ENCODE measurements at regions not wholly inside any gene's neighbourhood (a gene's known extent, or its start where the extent isn't known, plus 50 kb on each side); places are given as distances from the start of the nearest gene placed in this dataset.

- DNase-seq (ENCODE audit: low spot score) = no peak
These were observed 203.4 kb upstream of the TNP1 start for GRCh38 chr2:217063238-217063755.

GRCh38 chr2:217062768-217063167 is 202.9 kb upstream of the TNP1 start:
- DNase-seq (ENCODE audit: low spot score) = no peak

- DNase-seq (ENCODE audit: low spot score) = no peak
These were observed 202.1 kb upstream of the TNP1 start for GRCh38 chr2:217061916-217062505.

- no peak for DNase-seq (ENCODE audit: low spot score)
These were observed 201.2 kb upstream of the TNP1 start for GRCh38 chr2:217060951-217061547.

- DNase-seq (ENCODE audit: low spot score) = no peak
These were observed 200.7 kb upstream of the TNP1 start for GRCh38 chr2:217060516-217060915.

- DNase-seq (ENCODE audit: low spot score) = no peak
These were observed 199.2 kb upstream of the TNP1 start for GRCh38 chr2:217058791-217059755.

GRCh38 chr2:217057773-217058172 is 197.9 kb upstream of the TNP1 start:
- DNase-seq (ENCODE audit: low spot score) = no peak

GRCh38 chr2:217055624-217056023 is 195.8 kb upstream of the TNP1 start:
- DNase-seq (ENCODE audit: low spot score) = no peak

GRCh38 chr2:217054791-217055190 is 194.9 kb upstream of the TNP1 start:
- DNase-seq (ENCODE audit: low spot score) = no peak

GRCh38 chr2:217052856-217053577 is 193.2 kb upstream of the TNP1 start:
- no peak for DNase-seq (ENCODE audit: low spot score)

- DNase-seq (ENCODE audit: low spot score) = no peak
These were observed 191.6 kb upstream of the TNP1 start for GRCh38 chr2:217051416-217051815.

GRCh38 chr2:217049956-217050355 is 190.1 kb upstream of the TNP1 start:
- no peak for DNase-seq (ENCODE audit: low spot score)

- no peak for DNase-seq (ENCODE audit: low spot score)
These were observed 189.6 kb upstream of the TNP1 start for GRCh38 chr2:217049422-217049821.

GRCh38 chr2:217048730-217049129 is 188.9 kb upstream of the TNP1 start:
- no peak for DNase-seq (ENCODE audit: low spot score)

GRCh38 chr2:217047631-217048030 is 187.8 kb upstream of the TNP1 start:
- DNase-seq (ENCODE audit: low spot score) = no peak

- no peak for DNase-seq (ENCODE audit: low spot score)
These were observed 187.3 kb upstream of the TNP1 start for GRCh38 chr2:217047209-217047608.

GRCh38 chr2:217045700-217046475 is 186.0 kb upstream of the TNP1 start:
- DNase-seq (ENCODE audit: low spot score) = no peak

- no peak for DNase-seq (ENCODE audit: low spot score)
These were observed 180.2 kb upstream of the TNP1 start for GRCh38 chr2:217040099-217040498.

GRCh38 chr2:217038001-217038400 is 178.1 kb upstream of the TNP1 start:
- DNase-seq (ENCODE audit: low spot score) = no peak

- DNase-seq (ENCODE audit: low spot score) = no peak
These were observed 177.5 kb upstream of the TNP1 start for GRCh38 chr2:217037353-217037752.

- DNase-seq (ENCODE audit: low spot score) = no peak
These were observed 176.1 kb upstream of the TNP1 start for GRCh38 chr2:217035967-217036366.
